ENCODE measurements at regions not wholly inside any gene's neighbourhood (a gene's known extent, or its start where the extent isn't known, plus 50 kb on each side); places are given as distances from the start of the nearest gene placed in this dataset.

DNA sequence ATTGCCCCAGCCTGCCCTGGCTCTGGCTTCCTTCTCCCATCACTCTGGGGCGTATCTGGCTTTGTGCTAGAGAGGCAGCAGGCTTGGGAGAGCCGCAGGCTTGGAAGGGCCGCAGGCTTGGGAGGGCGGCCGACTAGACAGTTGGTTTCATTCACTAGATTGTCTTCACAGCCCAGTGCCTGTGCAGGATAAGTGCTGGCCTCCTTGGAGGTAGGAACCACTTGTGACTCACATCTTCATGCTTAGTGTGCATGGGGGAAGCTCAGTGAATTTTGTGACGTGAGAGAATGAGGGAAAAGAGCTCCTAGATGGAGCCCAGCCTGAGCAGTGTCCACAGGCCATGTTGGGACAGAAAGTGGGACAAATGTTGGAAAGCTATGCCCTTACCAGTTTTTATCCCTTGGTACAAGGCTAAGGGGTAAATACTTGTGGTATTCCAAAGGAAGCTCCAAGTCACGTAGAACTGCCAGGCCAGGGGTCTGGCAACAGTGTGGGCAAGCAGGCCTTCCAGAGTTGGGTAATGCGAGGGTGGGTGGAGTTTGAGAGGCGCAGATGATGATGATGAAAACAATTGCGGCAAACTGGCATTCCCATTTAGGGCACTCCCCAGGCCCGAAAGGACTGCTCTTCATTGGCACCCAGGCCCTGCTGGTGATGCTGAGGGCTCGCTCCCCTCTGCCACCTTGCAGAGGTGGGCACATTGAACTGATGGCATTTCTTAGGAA, 100.1 kb downstream of the DDX1 start:
- no peak overlapping the region for H3K4me3 ChIP-seq (ENCODE audit: extremely low read depth in 1 of 4, insufficient read depth in 2 of 4, low read depth in 3 of 4, low read length in 4 of 4)
- no peak overlapping the region for H4K8ac ChIP-seq (ENCODE audit: extremely low read depth, insufficient read depth, low read length)
- no peak overlapping the region for H2AFZ ChIP-seq (ENCODE audit: low read length)
- H4K20me1 ChIP-seq (replicated peaks in 1 of 2; ENCODE audit: control insufficient read depth in 1 of 2, insufficient read depth in 2 of 2, low read length in 2 of 2): no peaks in the 10 kb centered on the region
- H2BK120ac ChIP-seq (replicated peaks; ENCODE audit: low read depth, low read length): no peak overlapping the region
- H3K79me1 ChIP-seq (ENCODE audit: low read depth, low read length): no peaks in the 10 kb centered on the region
- H3K23ac ChIP-seq (ENCODE audit: insufficient read length): no peak overlapping the region
- no peaks in the 10 kb centered on the region for H3K4me1 ChIP-seq (replicated peaks in 1 of 4; ENCODE audit: control insufficient read depth in 3 of 4, insufficient read depth in 4 of 4, low read length in 3 of 4)
- H3K4me2 ChIP-seq (ENCODE audit: insufficient read depth in 1 of 2, low read depth in 2 of 2, low read length in 2 of 2): no peak overlapping the region
- no peak overlapping the region for H3K4ac ChIP-seq (replicated peaks; ENCODE audit: insufficient read length, low read depth, low read length)
- H3K14ac ChIP-seq (ENCODE audit: insufficient read length): no peak overlapping the region
- H2BK5ac ChIP-seq (ENCODE audit: low read depth, low read length): no peak overlapping the region
- H2BK12ac ChIP-seq (ENCODE audit: low read depth, low read length): no peak overlapping the region
- 91% methylated on average over 12 of the region's 12 CpGs; no CpG with 5 or more reads in 1 of the 2 experiments for WGBS, 2 experiments (ENCODE audit: extremely low coverage in 1 of 2, insufficient coverage in 1 of 2, insufficient read length in 1 of 2, insufficient replicate concordance in 2 of 2, low coverage in 1 of 2, low lambda C conversion rate in 2 of 2, missing lambda C conversion rate in 1 of 2)
- H2BK15ac ChIP-seq (ENCODE audit: low read length): no peak overlapping the region
- H3K56ac ChIP-seq (replicated peaks; ENCODE audit: insufficient read length, low read depth, low read length): no peak overlapping the region
- no peak overlapping the region for H3K18ac ChIP-seq (ENCODE audit: extremely low read depth, low read length)
- no peaks in the 10 kb centered on the region for H3K9me3 ChIP-seq (ENCODE audit: insufficient read depth in 2 of 2, low read depth in 1 of 2, low read length in 1 of 2)
- no peaks in the 10 kb centered on the region for H3K23me2 ChIP-seq (ENCODE audit: low read depth, low read length)
- POLR2A ChIA-PET (ENCODE audit: partially characterized antibody): no interaction called here
- CTCF ChIA-PET (ENCODE audit: partially characterized antibody): interaction anchor here (1.1 to 1.3 kb wide), 3 partner anchors 17 to 57 kb away, joined by 3 to 5 read pairs (median 4); no protein-coding TSS in a partner anchor
- H3K9ac ChIP-seq (replicated peaks in 1 of 4; ENCODE audit: extremely low read depth in 1 of 4, low read depth in 3 of 4, low read length in 3 of 4): no peak overlapping the region
- H3K79me2 ChIP-seq (ENCODE audit: control insufficient read depth in 1 of 2, insufficient read depth in 2 of 2, low read length in 2 of 2): no peaks in the 10 kb centered on the region
- no peak overlapping the region for H2AK5ac ChIP-seq (ENCODE audit: low read depth, low read length)
- H2BK20ac ChIP-seq (ENCODE audit: low read length): no peak overlapping the region
- no peak overlapping the region for H4K91ac ChIP-seq (replicated peaks; ENCODE audit: insufficient read length, low read length)
- no peaks in the 10 kb centered on the region for H3K27me3 ChIP-seq (replicated peaks in 1 of 4; ENCODE audit: control insufficient read depth in 3 of 4, extremely low read depth in 1 of 4, insufficient read depth in 3 of 4, low read length in 3 of 4)
- no peak overlapping the region for H3K27ac ChIP-seq (ENCODE audit: low read depth, low read length)
- H4K5ac ChIP-seq (ENCODE audit: insufficient read length, low read depth, low read length): no peak overlapping the region
- DNase-seq (ENCODE audit: low read depth in 1 of 2, low spot score in 2 of 2): no peak
- H3K36me3 ChIP-seq (ENCODE audit: control insufficient read depth in 2 of 4, insufficient read depth in 4 of 4, low read length in 3 of 4): no peaks in the 10 kb centered on the region
- no peak for FAIRE-seq
- TF ChIP-seq CBX8 (IDR thresholded peaks at IDR 0.05; ENCODE audit: borderline replicate concordance, low read depth, low read length) (no peak), POLR2AphosphoS5 (IDR thresholded peaks at IDR 0.05; ENCODE audit: low read depth, low read length) (no peak), SUZ12 (IDR thresholded peaks at IDR 0.05; ENCODE audit: low read length) (no peak)
